ENCODE measurements at regions not wholly inside any gene's neighbourhood (a gene's known extent, or its start where the extent isn't known, plus 50 kb on each side); places are given as distances from the start of the nearest gene placed in this dataset.
"Not testable (repeated sequence)": the region's sequence is repeated elsewhere in the genome, so short reads cannot be mapped to it uniquely, and the experiment has no call there.

DNA sequence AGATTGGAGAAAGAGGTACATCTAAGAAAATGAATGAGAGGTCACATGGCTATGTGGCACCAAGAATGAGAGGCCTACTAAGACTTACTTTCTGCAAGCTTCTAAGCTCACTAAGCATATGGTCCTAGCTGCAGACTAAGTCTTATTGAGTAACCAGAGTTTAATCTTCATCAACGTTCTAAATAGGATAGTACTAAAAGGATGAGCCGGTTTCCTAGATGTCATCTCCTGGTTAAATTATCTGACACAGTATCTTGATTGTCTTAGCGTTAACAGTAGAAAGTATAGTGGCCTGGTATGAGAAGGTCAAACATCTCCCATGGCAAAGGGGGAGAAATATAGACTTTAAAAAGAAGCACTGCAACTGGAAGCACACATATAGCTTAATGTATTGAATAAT lies 448.1 kb downstream of the PDGFC start:
- TF ChIP-seq, protein P1, sequence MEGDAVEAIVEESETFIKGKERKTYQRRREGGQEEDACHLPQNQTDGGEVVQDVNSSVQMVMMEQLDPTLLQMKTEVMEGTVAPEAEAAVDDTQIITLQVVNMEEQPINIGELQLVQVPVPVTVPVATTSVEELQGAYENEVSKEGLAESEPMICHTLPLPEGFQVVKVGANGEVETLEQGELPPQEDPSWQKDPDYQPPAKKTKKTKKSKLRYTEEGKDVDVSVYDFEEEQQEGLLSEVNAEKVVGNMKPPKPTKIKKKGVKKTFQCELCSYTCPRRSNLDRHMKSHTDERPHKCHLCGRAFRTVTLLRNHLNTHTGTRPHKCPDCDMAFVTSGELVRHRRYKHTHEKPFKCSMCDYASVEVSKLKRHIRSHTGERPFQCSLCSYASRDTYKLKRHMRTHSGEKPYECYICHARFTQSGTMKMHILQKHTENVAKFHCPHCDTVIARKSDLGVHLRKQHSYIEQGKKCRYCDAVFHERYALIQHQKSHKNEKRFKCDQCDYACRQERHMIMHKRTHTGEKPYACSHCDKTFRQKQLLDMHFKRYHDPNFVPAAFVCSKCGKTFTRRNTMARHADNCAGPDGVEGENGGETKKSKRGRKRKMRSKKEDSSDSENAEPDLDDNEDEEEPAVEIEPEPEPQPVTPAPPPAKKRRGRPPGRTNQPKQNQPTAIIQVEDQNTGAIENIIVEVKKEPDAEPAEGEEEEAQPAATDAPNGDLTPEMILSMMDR (IDR thresholded peaks at IDR 0.05; ENCODE audit: insufficient read depth, missing control alignments), result no peak
- DNase-seq (ENCODE audit: insufficient read length, low spot score) (no peak), FAIRE-seq (peak; percentile 79)

DNA sequence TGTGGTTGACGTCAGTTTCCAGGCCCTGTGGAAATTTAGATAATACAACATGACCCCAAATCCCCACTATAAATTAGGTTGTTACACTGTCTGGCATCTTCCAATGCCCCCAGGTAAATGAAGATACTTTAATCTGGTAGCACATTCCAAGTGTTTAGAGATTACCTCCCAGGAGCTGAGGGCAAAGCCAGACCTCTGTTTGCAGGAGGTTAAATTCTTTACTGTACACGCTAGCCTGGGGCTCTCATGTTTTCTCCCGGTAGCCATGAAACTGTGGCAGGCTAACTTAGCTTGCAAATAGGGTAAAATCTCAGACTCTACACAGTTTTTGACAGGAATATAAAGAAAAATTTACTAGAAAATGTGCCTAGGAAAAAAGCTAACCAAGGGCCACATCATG lies 450.0 kb downstream of the PDGFC start:
- DNase-seq (ENCODE audit: insufficient read length, low spot score) (no peak), FAIRE-seq (no peak)
- TF ChIP-seq, protein P1 (IDR thresholded peaks at IDR 0.05; ENCODE audit: insufficient read depth, missing control alignments), result no peak

DNA sequence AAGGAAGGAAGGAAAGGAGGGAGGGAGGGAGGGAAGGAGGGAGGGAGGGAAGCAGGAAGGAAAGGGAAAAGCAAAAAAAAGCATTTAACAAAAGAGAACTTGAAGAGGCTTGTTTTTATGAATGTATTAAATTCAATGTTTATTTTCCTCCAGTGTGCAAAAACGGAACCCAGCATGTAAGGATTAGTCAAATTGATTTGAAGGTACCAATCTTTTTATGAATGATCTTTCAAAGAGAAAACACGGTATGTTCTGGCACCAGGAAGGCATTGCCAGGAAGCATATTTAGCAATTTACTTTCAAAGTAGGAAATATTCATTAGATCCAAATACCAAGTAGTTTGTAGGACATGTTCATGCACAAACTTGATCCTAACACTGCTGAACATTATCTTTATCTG lies 453.6 kb downstream of the PDGFC start:
- FAIRE-seq (no peak), DNase-seq (ENCODE audit: insufficient read length, low spot score) (no peak)
- TF ChIP-seq, protein P1 (IDR thresholded peaks at IDR 0.05; ENCODE audit: insufficient read depth, missing control alignments), result no peak

DNA sequence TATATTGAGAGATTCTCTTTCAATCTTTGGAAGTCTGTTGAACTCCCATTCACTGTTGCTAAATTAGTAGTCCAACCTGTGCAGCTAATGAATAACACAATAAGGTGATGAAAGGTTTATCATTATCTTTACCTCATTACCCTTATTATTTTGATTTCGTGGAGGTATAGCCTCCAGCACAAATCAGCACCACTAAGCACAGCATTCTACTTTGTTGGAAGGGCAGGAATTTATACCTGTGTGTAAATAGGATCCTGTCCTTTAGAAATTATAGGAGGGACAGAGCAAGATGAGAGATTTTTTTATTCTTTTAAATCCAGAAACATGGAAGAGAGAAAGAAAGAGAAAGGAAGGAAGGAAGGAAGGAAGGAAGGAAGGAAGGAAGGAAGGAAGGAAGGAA lies 454.1 kb downstream of the PDGFC start:
- FAIRE-seq (no peak), DNase-seq (ENCODE audit: insufficient read length, low spot score) (no peak)
- TF ChIP-seq, protein P1 (IDR thresholded peaks at IDR 0.05; ENCODE audit: insufficient read depth, missing control alignments), result no peak

DNA sequence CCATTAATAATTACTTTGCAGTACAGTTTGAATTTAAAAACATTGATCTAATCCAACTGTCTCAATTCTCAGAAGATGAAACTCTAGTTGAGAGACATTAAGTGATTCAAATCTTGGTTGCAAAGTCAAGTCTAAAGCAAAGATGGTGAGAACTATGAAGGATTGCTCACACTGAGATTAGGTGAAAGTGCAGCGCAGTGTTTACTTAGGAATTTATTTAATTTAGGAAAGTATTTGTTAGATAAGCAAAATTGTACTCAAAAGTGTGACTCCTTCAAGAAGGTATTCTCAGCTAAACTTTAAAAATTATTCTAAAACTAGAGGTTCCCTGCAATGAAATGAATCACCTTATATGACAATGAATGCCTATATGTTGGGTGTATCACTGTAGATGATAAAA lies 454.9 kb downstream of the PDGFC start:
- FAIRE-seq (no peak), DNase-seq (ENCODE audit: insufficient read length, low spot score) (no peak)
- TF ChIP-seq, protein P1 (IDR thresholded peaks at IDR 0.05; ENCODE audit: insufficient read depth, missing control alignments), result no peak

DNA sequence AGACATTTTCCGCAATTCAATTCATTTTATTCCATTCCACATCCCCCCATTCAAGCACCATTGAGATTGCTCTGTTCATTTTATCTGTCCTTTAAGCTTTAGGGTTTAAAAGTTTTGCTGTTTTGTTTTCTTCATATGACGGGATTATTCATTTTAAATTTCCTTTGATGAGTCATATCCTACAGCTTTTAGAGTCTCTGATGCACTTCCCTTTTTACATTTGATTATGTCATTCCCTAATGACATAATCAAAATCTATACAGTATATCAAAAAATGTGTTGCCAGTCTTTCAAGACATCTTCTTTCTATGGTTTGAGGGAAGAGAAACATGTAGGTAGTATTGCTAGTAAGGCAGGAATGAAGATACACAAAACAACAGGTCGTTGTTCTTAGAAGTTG lies 456.3 kb downstream of the PDGFC start:
- TF ChIP-seq, protein P1 (IDR thresholded peaks at IDR 0.05; ENCODE audit: insufficient read depth, missing control alignments), result no peak
- FAIRE-seq (no peak), DNase-seq (ENCODE audit: insufficient read length, low spot score) (no peak)

DNA sequence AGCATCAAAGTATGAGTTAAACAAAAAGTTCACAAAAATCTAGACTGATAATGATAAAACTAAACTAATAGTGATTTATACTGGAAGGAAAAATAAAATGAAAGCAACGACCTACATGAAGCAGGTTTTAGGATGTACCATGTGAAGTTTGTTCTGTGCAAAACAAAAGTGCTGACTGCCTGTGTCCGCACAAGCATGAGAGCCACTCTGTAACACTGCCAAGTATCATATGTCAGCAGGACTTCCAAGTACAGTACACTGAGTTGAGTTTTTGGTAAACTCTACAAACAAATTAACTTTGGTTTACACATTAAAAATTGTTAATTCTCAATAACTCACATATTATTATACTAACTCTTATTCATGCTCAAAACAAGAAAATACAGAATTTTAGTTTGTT lies 459.0 kb downstream of the PDGFC start:
- no peak for DNase-seq (ENCODE audit: insufficient read length, low spot score)
- TF ChIP-seq, protein P1 (IDR thresholded peaks at IDR 0.05; ENCODE audit: insufficient read depth, missing control alignments), result no peak
- no peak for FAIRE-seq

DNA sequence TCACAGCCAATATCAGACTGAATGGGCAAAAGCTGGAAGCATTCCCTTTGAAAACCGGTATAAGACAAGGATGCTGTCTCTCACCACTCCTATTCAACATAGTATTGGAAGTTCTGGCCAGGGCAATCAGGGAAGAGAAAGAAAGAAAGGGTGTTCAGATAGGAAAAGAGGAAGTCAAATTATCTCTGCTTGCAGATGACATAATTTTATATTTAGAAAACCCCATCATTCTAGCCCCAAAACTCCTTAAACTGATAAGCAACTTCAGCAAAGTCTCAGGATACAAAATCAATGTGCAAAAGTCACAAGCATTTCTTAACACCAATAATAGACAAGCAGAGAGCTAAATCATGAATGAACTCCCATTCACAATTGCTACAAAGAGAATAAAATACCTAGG lies 461.7 kb downstream of the PDGFC start:
- FAIRE-seq; DNase-seq (ENCODE audit: insufficient read length, low spot score): not testable (repeated sequence)
